ENCODE measurements at regions not wholly inside any gene's neighbourhood (a gene's known extent, or its start where the extent isn't known, plus 50 kb on each side); places are given as distances from the start of the nearest gene placed in this dataset.

DNA sequence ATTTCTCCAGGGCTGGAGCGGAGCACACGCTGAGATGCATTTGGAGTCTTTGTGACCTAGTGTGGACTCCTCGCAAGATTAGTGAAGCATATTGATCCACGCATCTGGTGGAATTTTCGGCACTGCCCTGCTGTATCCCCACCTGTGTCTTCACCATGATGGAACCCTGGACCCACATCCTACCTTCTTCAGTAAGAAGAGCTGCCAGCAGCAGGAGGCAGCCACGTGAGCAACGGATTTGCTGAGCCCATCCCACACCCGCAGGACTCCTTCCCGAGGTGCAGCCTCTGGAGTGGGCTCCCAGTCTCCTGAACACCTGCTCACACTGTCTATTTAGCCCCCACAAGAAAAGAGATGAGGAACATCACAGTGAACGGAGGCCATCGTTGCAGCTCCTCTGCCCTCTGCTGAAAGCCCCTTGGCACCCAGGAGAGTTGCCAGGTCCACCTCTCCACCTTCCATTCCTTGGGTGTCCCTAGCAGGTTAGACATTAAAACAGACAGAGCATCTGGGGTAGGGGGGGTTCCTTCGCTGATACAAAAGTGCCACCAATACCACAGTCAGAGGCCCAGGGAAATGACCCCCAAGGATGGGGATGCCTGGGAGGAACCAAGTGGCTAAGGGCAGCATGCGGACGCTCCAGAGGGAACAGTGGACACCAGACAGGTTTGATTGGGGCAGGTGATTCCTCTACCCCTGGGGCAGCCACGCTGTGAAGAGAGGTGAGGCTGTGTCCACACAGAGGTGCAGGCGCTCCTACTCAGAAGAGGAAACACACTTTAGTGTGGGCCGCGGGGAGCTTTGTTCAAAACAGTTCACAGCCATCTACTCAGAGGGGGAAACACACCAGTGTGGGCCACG, 302.8 kb upstream of the SALL3 start:
- no peak for DNase-seq (ENCODE audit: low read depth)

GRCh38 chr18:78677483-78678317, 301.9 kb upstream of the SALL3 start:
- no peak for DNase-seq (ENCODE audit: low read depth)

DNA sequence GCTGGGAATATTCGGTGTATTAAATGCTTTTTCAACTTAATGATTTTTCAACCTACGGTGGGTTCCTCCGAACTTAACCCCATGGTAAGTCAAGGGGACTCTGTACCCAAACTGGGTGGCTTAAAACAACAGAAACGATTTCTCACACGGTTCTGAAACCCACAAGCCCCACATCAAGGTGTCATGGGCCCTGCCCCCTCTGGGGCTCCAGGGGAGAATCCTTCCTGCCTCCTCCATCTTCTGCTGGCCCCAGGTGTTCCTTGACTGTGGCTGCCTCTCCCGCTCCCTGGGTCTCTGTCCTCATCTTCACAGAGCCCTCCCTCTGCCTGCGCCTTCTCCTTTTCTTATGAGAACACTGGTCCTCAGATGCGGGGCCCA, 301.3 kb upstream of the SALL3 start:
- no peak for DNase-seq (ENCODE audit: low read depth)

GRCh38 chr18:78679031-78679430, 300.6 kb upstream of the SALL3 start:
- DNase-seq (ENCODE audit: low read depth) = no peak

DNA sequence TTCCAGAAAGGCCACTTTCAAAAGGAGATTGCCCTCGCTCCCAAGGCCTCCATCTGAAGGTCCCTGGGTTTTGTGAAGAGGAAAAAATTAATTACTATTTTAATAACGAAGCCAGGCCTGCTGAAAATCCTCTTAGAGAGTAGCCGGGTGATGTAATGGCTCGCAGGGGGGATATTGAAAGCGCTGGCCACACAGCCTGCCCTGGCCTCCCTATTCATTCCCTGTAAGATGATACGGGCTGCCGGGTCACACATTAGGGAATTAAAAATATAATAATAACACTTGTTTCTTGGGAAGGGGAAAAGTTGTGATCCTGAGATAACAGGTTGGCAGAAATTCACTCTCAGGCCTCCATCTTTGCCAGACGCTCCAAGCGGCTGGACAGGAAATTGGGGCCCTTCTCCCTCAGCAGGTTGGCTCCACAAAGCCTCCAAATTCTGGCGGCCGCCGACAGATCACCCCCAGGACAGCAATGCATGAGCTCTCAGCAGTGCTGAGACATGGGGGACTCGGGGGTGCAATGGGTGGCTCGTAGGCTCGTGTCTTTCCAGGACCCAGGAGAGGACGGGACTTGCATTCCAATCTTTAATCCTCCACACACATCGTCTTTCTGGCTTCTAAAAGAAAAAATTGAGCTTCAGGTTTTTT, 299.9 kb upstream of the SALL3 start:
- no peak for DNase-seq (ENCODE audit: low read depth)

GRCh38 chr18:78681396-78681795, 298.2 kb upstream of the SALL3 start:
- no peak for DNase-seq (ENCODE audit: low read depth)

DNA sequence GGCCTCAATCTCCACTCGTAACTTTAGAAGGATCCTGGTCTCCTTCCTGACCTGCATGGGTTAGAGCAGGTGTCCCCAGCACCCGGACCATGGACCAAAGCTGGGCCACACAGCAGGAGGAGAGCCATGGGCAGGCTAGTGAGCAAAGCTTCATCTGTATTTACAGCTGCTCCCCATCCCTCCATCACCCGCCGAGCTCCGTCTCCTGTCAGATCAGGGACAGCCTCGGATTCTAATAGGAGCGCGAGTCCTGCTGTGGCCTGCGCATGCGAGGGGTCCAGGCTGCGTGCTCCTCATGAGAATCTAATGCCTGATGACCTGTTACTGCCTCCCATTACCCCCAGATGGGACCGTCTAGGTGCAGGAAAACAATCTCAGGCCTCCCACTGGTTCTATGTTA, 297.7 kb upstream of the SALL3 start:
- DNase-seq (ENCODE audit: low read depth) = no peak

DNA sequence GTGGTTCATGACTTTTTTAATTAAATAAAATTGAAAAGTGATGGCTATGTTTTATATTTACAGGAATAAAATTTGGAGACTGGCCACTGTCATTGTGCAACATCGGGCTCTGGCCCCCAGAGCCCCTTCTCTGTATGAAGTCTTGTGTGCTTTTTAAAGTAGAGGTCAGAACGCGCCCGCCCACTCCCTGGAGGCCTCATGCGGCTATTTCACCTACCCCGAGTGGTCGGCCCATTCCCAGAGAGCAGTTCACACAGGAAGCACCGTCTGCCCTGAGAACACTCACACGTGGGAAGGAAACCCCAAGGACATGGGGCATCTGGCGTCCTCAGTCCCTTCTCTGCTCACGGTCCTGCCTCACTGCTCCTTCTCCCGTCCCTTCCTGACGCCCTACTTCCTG, 296.9 kb upstream of the SALL3 start:
- DNase-seq (ENCODE audit: low read depth) = no peak

- no peak for DNase-seq (ENCODE audit: low read depth)
Observed at GRCh38 chr18:78683191-78684010, 296.2 kb upstream of the SALL3 start.

GRCh38 chr18:78685250-78685979, 294.2 kb upstream of the SALL3 start:
- no peak for DNase-seq (ENCODE audit: low read depth)

DNA sequence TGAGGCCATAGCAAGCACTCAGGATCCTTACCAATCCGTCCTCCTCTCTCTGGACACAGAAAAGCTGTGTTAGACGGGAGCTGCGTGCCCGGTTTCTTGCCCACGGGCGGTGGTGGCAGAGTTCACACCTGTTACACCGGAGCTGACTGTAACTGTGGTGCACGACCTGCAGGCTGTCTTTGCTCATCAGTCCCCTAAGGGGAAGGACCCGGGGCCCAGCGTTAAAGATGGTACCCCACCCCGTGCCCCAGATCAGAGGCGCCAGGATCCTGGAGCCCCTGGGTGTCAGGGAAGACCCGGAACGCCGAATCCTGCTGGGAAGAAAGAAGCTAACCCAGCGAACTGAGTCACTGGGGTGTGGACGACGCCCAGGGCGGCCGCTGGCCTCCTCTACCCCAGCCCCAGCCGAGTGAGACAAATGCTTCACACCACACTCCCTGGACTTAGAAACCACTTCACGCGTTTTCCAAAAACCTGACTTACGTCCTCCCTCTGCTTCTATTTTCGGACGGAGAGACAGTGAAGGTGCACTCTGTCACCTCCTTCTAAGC, 293.6 kb upstream of the SALL3 start:
- DNase-seq (ENCODE audit: low read depth) = no peak

DNA sequence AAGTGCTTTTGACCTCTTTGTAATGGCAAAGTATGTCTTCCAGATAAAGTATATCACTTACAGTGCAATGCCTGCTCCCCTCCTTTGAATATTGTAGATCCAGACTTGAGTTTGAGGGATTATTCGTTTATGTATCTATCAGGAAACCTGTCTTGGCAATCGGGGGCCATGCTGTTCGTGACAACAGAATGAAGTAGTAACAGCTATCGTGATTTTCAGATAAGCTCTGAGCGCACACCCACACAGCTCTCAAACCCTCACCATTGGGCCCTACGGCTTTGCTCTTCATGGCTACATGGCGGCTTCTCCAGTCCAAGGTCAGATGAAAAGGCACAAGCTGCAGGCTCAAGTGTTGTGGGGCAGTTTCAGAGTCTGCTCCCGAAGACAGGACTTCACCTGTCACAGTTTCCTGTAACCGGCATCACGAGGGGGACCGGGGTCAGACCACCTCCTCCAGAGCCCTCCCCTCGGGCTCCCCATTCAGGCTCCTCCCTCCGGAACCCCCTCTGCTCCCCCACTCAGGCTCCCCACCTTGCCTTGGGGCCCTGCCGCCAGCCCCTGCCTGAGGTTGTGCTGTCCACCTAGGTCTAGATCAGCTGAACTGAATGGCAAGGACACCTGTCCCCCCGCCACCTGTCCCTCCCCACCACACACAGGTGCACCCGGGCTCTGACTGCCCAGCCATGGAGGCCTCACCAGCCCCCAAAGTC, 292.5 kb upstream of the SALL3 start:
- DNase-seq (ENCODE audit: low read depth) = no peak

DNA sequence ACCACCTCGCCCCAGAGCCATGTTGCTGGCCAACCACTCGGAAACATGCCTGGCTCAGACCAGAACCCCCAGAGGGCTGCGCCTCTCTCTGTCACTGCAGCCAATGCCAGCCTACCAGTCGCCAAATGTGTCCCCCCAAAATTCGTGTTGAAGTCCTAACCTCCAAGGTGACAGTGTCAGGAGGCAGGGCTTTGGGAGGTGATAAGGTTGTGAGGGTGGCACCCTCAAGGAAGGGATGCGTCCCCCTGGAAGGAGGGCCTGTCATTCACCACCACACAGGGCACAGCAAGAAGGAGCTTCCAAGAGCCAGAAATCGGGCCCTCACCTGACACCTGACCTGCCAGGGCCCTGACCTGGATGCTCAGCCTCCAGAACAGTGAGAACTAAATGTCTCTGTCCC, 291.9 kb upstream of the SALL3 start:
- no peak for DNase-seq (ENCODE audit: low read depth)

- no peak for DNase-seq (ENCODE audit: low read depth)
Observed at GRCh38 chr18:78688249-78688648, 291.4 kb upstream of the SALL3 start.

DNA sequence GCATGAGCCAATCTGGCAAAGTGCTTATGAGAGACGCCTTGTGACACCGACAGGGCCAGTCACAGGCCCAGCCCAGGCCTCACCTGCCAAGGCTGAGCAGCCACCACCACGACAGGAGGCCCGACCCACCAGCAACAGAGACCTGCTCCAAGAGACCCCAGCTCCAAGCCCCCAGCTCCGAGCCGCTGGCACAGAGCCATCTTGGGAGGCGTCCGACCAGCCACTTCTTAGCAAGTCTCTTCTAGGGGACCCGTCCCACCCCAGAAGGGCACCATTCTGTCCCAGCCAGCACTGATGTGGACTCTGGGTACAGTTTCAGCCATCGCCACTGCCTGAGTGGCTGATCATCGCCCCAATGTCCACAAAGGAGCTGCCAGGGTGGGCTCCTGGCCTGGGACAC, 290.7 kb upstream of the SALL3 start:
- DNase-seq (ENCODE audit: low read depth) = no peak

DNA sequence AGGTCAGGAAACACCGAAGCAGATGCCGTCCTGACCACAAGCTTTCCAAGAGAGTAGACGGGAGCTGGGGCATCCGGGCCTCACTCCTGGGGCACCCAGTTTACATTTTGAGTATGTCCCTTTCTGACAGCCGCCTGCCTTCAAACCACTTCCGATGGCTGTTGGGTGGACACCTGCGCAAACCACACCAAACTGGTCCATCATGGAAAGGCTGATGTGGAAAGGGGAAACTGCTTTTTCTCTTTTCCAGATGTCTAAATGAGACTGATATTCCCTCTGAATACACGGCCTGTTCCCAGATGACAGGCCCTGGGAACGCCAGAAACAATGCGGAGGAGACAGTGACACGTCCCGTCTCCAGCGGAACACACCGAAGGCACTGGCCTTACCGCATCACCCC, 290.0 kb upstream of the SALL3 start:
- no peak for DNase-seq (ENCODE audit: low read depth)

DNA sequence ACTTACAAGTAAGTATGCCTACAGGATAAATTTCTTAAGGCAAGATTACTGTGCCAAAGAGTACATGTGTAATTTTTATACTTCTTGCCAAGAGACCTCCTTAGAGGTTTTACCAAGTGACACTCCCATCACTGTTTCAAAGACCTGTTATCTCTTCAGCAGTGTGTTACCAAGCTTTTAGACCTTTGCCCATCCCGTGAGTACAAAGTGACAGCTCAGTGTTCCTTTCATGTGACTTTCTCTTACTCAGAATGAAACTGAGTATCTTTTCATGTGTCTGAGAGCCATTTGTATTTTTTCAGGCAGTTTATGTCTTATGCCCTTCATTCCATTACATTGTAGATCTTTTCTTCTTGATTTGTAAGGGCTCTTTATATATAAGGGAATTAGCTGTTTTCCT, 287.5 kb upstream of the SALL3 start:
- no peak for DNase-seq (ENCODE audit: low read depth)

GRCh38 chr18:78693429-78693828, 286.2 kb upstream of the SALL3 start:
- no peak for DNase-seq (ENCODE audit: low read depth)

DNA sequence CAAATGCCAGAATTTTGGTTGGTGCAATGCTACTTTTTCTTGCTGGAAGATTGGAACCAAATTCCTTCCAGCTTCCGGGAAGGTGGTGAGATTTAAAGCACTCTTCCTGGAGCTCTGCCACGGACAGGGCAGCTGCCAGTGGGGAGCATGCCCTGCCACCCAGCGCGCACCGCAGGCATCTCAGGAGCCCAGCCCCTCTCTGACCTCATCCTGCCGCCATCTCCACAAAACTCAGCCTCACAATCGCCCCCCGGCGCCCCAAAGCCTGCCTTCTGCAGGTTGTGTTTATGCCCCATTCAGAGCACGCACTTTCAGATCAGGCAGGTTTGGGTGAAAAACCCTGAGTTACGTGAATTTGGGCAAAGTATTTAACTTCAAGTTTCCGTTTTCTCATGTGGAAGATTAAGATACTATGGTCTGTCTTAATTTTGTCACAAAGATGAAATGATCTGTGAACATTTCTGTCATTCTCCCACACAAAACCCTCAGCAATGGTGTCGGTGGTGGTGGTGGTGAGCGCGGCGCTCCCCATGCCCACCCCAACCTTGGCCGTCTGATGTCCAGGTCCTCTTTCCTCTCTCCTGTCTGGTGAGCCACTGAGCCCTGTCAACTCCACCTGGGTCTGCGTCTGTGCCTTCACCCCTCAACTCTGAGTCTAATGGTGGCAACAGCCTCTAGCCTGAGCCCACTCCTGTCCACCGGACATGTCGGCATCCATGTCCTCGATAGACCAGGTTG, 282.8 kb upstream of the SALL3 start:
- no peak for DNase-seq (ENCODE audit: low read depth)

Data from M059J (cell line).